H1 (cell line): ENCODE measurements at regions not wholly inside any gene's neighbourhood (a gene's known extent, or its start where the extent isn't known, plus 50 kb on each side); places are given as distances from the start of the nearest gene placed in this dataset.

ENCODE experiments used
- EZH2 ChIP-seq: fragments of 200-600 bp; sonication (generic); IDR thresholded peaks from 2 replicates; pipeline ENCODE4 v1.7.1; 2012; ENCODE audit warnings: low read depth, mild to moderate bottlenecking, moderate library complexity, low read length, inconsistent platforms; ENCODE audit not compliant: severe bottlenecking
- GABPA ChIP-seq: IDR thresholded peaks from 2 replicates; pipeline ENCODE4 v1.6.1; 2011; ENCODE audit warnings: mild to moderate bottlenecking, low read length, moderate library complexity, borderline replicate concordance; ENCODE audit not compliant: insufficient read depth
- KDM4A ChIP-seq: IDR thresholded peaks from one replicate; pipeline ENCODE4 v1.7.1; 2012; ENCODE audit warnings: low read depth, mild to moderate bottlenecking, moderate library complexity, low read length, inconsistent platforms; ENCODE audit not compliant: severe bottlenecking
- POLR2A ChIP-seq, 2 experiments: IDR thresholded peaks; 1 replicate in 1 of 2; 2 replicates in 1 of 2; pipeline ENCODE4 v1.6.1; 2011; ENCODE audit warnings: low read depth in 2 of 2, low read length in 2 of 2, mild to moderate bottlenecking in 2 of 2; ENCODE audit errors: control extremely low read depth in 1 of 2
- RFX5 ChIP-seq: IDR thresholded peaks from 2 replicates; pipeline ENCODE4 v1.6.1; 2011; ENCODE audit warnings: low read depth, low read length, improper control_type of control experiment, borderline replicate concordance
- TF ChIP-seq, protein P1 (sequence below), 3 experiments: IDR thresholded peaks; 1 replicate in 2 of 3; 2 replicates in 1 of 3; pipeline versions ENCODE4 v1.5.1 to v1.6.1; 2011; ENCODE audit warnings: low read length in 3 of 3, mild to moderate bottlenecking in 3 of 3, inconsistent platforms in 2 of 3, low read depth in 1 of 3, moderate library complexity in 1 of 3; ENCODE audit not compliant: insufficient read depth in 1 of 3; ENCODE audit errors: control extremely low read depth in 1 of 3
- TF ChIP-seq, protein P2 (sequence below): IDR thresholded peaks from 2 replicates; pipeline ENCODE4 v1.6.1; 2011; ENCODE audit warnings: low read length, improper control_type of control experiment

DNA sequence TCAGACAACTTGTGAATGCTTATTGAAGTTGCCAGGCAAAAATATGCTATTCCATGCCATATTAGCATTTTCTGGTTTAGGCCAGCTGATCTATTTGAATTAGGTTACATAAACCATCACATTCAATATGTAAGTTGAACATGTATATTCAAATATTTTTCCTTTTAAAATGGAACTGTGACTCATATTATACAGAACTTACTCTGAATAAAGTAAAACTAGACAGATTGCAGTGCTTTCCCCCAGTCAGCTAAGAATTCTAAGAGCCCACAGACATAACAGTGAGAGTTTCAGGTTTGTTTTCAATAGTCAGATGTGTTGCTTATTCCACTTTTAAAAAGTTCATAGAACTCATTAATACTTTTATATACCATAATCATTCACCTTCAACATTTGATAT lies 119.8 kb downstream of the MGST1 start:
- TF ChIP-seq, protein P1, sequence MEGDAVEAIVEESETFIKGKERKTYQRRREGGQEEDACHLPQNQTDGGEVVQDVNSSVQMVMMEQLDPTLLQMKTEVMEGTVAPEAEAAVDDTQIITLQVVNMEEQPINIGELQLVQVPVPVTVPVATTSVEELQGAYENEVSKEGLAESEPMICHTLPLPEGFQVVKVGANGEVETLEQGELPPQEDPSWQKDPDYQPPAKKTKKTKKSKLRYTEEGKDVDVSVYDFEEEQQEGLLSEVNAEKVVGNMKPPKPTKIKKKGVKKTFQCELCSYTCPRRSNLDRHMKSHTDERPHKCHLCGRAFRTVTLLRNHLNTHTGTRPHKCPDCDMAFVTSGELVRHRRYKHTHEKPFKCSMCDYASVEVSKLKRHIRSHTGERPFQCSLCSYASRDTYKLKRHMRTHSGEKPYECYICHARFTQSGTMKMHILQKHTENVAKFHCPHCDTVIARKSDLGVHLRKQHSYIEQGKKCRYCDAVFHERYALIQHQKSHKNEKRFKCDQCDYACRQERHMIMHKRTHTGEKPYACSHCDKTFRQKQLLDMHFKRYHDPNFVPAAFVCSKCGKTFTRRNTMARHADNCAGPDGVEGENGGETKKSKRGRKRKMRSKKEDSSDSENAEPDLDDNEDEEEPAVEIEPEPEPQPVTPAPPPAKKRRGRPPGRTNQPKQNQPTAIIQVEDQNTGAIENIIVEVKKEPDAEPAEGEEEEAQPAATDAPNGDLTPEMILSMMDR (IDR thresholded peaks at IDR 0.05; ENCODE audit: control extremely low read depth in 1 of 3, insufficient read depth in 1 of 3, low read depth in 1 of 3, low read length in 3 of 3), result no peak
- TF ChIP-seq GABPA (no peak), EZH2 (no peak), KDM4A (no peak), POLR2A (IDR thresholded peaks at IDR 0.05; ENCODE audit: control extremely low read depth in 1 of 2, low read depth in 2 of 2, low read length in 2 of 2) (no peak), RFX5 (no peak)
- TF ChIP-seq, protein P2, sequence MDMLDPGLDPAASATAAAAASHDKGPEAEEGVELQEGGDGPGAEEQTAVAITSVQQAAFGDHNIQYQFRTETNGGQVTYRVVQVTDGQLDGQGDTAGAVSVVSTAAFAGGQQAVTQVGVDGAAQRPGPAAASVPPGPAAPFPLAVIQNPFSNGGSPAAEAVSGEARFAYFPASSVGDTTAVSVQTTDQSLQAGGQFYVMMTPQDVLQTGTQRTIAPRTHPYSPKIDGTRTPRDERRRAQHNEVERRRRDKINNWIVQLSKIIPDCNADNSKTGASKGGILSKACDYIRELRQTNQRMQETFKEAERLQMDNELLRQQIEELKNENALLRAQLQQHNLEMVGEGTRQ, result no peak
